Tibial artery (tissue), 4 donors: ENCODE measurements at regions not wholly inside any gene's neighbourhood (a gene's known extent, or its start where the extent isn't known, plus 50 kb on each side); places are given as distances from the start of the nearest gene placed in this dataset.

Source experiments
- DNase-seq, 2 donors: peaks; one replicate each; pipeline ENCODE4 v3.0.0-alpha.2; 2019
- H3K27ac ChIP-seq, 2 donors: fragments of 200-600 bp; sonication (generic) in 1 of 2; 1 replicate in 1 of 2; 2 replicates in 1 of 2; pipeline ENCODE4 v1.5.1; 2018 to 2019; ENCODE audit warnings: mild to moderate bottlenecking in 1 of 2
- H3K27me3 ChIP-seq, 2 donors: fragments of 200-600 bp; sonication (generic) in 1 of 2; one replicate each; pipeline versions ENCODE4 v1.5.1 to v1.6.0; 2016 to 2019
- H3K36me3 ChIP-seq, 3 donors: fragments of 200-600 bp; sonication (generic) in 2 of 3; one replicate each; pipeline ENCODE4 v1.5.1; 2016 to 2019; ENCODE audit warnings: mild to moderate bottlenecking in 2 of 3
- H3K4me1 ChIP-seq, 4 donors: fragments of 200-600 bp; sonication (generic) in 2 of 4; 1 replicate in 3 of 4; 2 replicates in 1 of 4; pipeline ENCODE4 v1.5.1; 2016 to 2019
- H3K4me3 ChIP-seq, 2 donors: fragments of 200-600 bp; sonication (generic) in 1 of 2; 1 replicate in 1 of 2; 2 replicates in 1 of 2; pipeline ENCODE4 v1.5.1; 2018 to 2019; ENCODE audit warnings: mild to moderate bottlenecking in 2 of 2
- H3K9me3 ChIP-seq, 3 donors: fragments of 200-600 bp; sonication (generic) in 1 of 3; one replicate each; pipeline ENCODE4 v1.5.1; 2016 to 2019
- intact Hi-C: fragments of 100-400 bp; cut with DNase I; formaldehyde crosslinking; loops from one replicate; pipeline ENCODE4 v1.15.0; 2023; ENCODE audit warnings: low total_unique reads
- TF ChIP-seq, protein P1 (sequence below), 2 experiments: fragments of 200-600 bp in 1 of 2; fragments of 450-650 bp in 1 of 2; IDR thresholded peaks; one replicate each; pipeline ENCODE4 v1.5.1; 2017 to 2019; ENCODE audit warnings: antibody characterized with exemption in 2 of 2, mild to moderate bottlenecking in 1 of 2, moderate library complexity in 1 of 2

DNA sequence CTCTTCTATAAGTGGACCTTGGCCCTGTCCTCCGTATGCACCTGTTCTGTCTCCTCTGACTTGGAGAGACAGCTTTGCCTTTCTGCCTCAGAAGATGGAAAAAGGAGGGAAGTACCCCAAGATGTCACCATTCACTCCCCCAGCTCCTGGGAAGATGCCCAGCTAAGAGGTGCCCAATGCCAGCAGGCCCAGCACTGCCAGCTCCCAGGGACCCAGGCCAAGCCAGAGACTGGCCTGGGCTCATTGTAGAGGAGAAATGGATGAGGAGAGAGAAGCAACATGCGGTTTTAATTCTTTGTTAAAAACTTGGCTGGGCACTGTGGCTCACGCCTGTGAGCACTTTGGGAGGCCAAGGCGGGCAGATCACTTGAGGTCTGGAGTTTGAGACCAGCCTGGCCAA, 111.5 kb upstream of the ZNF507 start:
- TF ChIP-seq, protein P1, sequence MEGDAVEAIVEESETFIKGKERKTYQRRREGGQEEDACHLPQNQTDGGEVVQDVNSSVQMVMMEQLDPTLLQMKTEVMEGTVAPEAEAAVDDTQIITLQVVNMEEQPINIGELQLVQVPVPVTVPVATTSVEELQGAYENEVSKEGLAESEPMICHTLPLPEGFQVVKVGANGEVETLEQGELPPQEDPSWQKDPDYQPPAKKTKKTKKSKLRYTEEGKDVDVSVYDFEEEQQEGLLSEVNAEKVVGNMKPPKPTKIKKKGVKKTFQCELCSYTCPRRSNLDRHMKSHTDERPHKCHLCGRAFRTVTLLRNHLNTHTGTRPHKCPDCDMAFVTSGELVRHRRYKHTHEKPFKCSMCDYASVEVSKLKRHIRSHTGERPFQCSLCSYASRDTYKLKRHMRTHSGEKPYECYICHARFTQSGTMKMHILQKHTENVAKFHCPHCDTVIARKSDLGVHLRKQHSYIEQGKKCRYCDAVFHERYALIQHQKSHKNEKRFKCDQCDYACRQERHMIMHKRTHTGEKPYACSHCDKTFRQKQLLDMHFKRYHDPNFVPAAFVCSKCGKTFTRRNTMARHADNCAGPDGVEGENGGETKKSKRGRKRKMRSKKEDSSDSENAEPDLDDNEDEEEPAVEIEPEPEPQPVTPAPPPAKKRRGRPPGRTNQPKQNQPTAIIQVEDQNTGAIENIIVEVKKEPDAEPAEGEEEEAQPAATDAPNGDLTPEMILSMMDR (IDR thresholded peaks at IDR 0.05) = no peak
- H3K36me3 ChIP-seq = no peaks in the 10 kb centered on the region
- no peaks in the 10 kb centered on the region for H3K4me1 ChIP-seq
- no peak for DNase-seq
- H3K4me3 ChIP-seq = no peak overlapping the region
- H3K9me3 ChIP-seq = no peaks in the 10 kb centered on the region
- no peak overlapping the region for H3K27ac ChIP-seq
- peaks cover 0 to 42% of the 10 kb centered on the region in 2 donors for H3K27me3 ChIP-seq
- intact Hi-C loops = no loop called here

GRCh38 chr19:32234663-32235217, 110.7 kb upstream of the ZNF507 start:
- no peaks in the 10 kb centered on the region for H3K9me3 ChIP-seq
- H3K4me1 ChIP-seq = no peaks in the 10 kb centered on the region
- no peaks in the 10 kb centered on the region for H3K36me3 ChIP-seq
- intact Hi-C loops = no loop called here
- TF ChIP-seq, protein P1 (IDR thresholded peaks at IDR 0.05) = no peak
- peaks cover 0 to 38% of the 10 kb centered on the region in 2 donors for H3K27me3 ChIP-seq
- H3K4me3 ChIP-seq = no peak overlapping the region
- H3K27ac ChIP-seq = no peak overlapping the region
- DNase-seq = no peak

GRCh38 chr19:32238076-32238475, 107.3 kb upstream of the ZNF507 start:
- H3K36me3 ChIP-seq = no peaks in the 10 kb centered on the region
- H3K9me3 ChIP-seq = no peaks in the 10 kb centered on the region
- no peak overlapping the region for H3K27ac ChIP-seq
- TF ChIP-seq, protein P1 (IDR thresholded peaks at IDR 0.05) = no peak
- intact Hi-C loops = no loop called here
- peaks cover 0 to 13% of the 10 kb centered on the region in 2 donors for H3K27me3 ChIP-seq
- no peaks in the 10 kb centered on the region for H3K4me1 ChIP-seq
- H3K4me3 ChIP-seq = no peak overlapping the region
- DNase-seq = no peak

GRCh38 chr19:32240316-32240715, 105.1 kb upstream of the ZNF507 start:
- H3K27me3 ChIP-seq = peaks cover 0 to 15% of the 10 kb centered on the region in 2 donors
- H3K36me3 ChIP-seq = no peaks in the 10 kb centered on the region
- H3K9me3 ChIP-seq = no peaks in the 10 kb centered on the region
- H3K4me1 ChIP-seq = no peaks in the 10 kb centered on the region
- H3K27ac ChIP-seq = no peak overlapping the region
- intact Hi-C loops = no loop called here
- TF ChIP-seq, protein P1 (IDR thresholded peaks at IDR 0.05) = no peak
- H3K4me3 ChIP-seq = no peak overlapping the region
- no peak for DNase-seq

DNA sequence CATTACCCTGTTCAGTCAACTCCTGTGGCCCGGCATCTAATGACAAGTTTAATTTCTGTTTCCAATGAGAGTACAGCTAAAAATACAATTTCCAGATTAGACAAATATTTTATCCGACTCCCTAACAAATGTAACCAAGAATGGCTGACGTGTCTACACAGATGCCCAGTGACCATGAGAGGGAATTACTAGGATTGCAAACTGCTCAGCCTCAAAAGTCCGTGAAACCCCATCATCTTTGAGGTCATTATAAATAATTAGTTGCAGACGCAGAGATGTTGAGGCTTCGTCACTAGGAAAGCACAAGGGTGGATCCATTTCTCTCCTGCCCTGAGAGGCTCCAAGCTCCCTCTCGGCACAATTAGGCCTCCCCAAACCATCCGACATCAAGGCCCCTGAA, 104.1 kb upstream of the ZNF507 start:
- TF ChIP-seq, protein P1 (IDR thresholded peaks at IDR 0.05) = no peak
- Histone ChIP-seq H3K36me3 (no peaks in the 10 kb centered on the region), H3K27ac (no peak overlapping the region), H3K9me3 (no peaks in the 10 kb centered on the region), H3K4me1 (no peaks in the 10 kb centered on the region), H3K4me3 (no peak overlapping the region), H3K27me3 (peaks cover 0 to 12% of the 10 kb centered on the region in 2 donors)
- intact Hi-C loops = no loop called here
- DNase-seq = no peak
